ENCODE measurements at regions not wholly inside any gene's neighbourhood (a gene's known extent, or its start where the extent isn't known, plus 50 kb on each side); places are given as distances from the start of the nearest gene placed in this dataset.

- TF ChIP-seq CTCF (IDR thresholded peaks at IDR 0.05; ENCODE audit: low read depth, low read length) = no peak
- no peak for TF ChIP-seq EZH2phosphoT487 (IDR thresholded peaks at IDR 0.05; ENCODE audit: low read depth)
These were observed 280.9 kb downstream of the QKI start for GRCh38 chr6:163695414-163695864.
